Loucy (cell line): ENCODE measurements at regions not wholly inside any gene's neighbourhood (a gene's known extent, or its start where the extent isn't known, plus 50 kb on each side); places are given as distances from the start of the nearest gene placed in this dataset.

Experiments used
- H2AFZ ChIP-seq: fragments of 200-600 bp; sonication (generic); 2 replicates; pipeline ENCODE4 v1.6.0; 2016; ENCODE audit warnings: antibody characterized with exemption, mild to moderate bottlenecking, low read length, moderate library complexity
- H3F3A ChIP-seq: fragments of 200-600 bp; 2 replicates; pipeline ENCODE4 v1.6.0; 2016; ENCODE audit warnings: antibody characterized with exemption, low read depth, mild to moderate bottlenecking
- H3K27me3 ChIP-seq: fragments of 200-600 bp; sonication (generic); 2 replicates; pipeline ENCODE4 v1.6.1; 2014; ENCODE audit warnings: low read length, mild to moderate bottlenecking; ENCODE audit not compliant: insufficient read depth, poor library complexity, severe bottlenecking
- H3K36me3 ChIP-seq: fragments of 200-600 bp; sonication (generic); 2 replicates; pipeline ENCODE4 v1.6.1; 2016; ENCODE audit warnings: low read length; ENCODE audit not compliant: insufficient read depth
- H3K4me1 ChIP-seq: fragments of 200-600 bp; sonication (generic); 2 replicates; pipeline ENCODE4 v1.5.1; 2014; ENCODE audit warnings: low read length, mild to moderate bottlenecking; ENCODE audit not compliant: insufficient read depth, poor library complexity, severe bottlenecking
- H3K4me2 ChIP-seq: fragments of 200-600 bp; sonication (generic); 2 replicates; pipeline ENCODE4 v1.6.0; 2014; ENCODE audit warnings: antibody characterized with exemption, low read length, low read depth, mild to moderate bottlenecking; ENCODE audit not compliant: poor library complexity, severe bottlenecking
- H3K4me3 ChIP-seq: fragments of 200-600 bp; sonication (generic); 2 replicates; pipeline ENCODE4 v1.5.1; 2014; ENCODE audit warnings: low read length, mild to moderate bottlenecking, mixed read lengths; ENCODE audit not compliant: poor library complexity, severe bottlenecking
- H3K79me2 ChIP-seq: fragments of 200-600 bp; sonication (generic); 2 replicates; pipeline ENCODE4 v1.6.1; 2014; ENCODE audit warnings: low read length; ENCODE audit not compliant: insufficient read depth
- H3K9ac ChIP-seq: fragments of 200-600 bp; sonication (generic); 2 replicates; pipeline ENCODE4 v1.6.0; 2014; ENCODE audit warnings: mild to moderate bottlenecking, low read depth, low read length, moderate library complexity; ENCODE audit not compliant: poor library complexity, severe bottlenecking
- H3K9me2 ChIP-seq: fragments of 200-600 bp; sonication (generic); replicated peaks from 2 replicates; pipeline ENCODE4 v1.6.1; 2016; ENCODE audit warnings: low read depth, low read length, mixed read lengths
- H3K9me3 ChIP-seq: fragments of 200-600 bp; sonication (generic); 2 replicates; pipeline ENCODE4 v1.6.1; 2014; ENCODE audit warnings: mild to moderate bottlenecking, antibody characterized with exemption, low read length, low read depth; ENCODE audit not compliant: insufficient read depth
- H4K20me1 ChIP-seq: fragments of 200-600 bp; sonication (generic); 2 replicates; pipeline ENCODE4 v1.6.0; 2014; ENCODE audit warnings: antibody characterized with exemption, low read length, mild to moderate bottlenecking; ENCODE audit not compliant: insufficient read depth, poor library complexity, severe bottlenecking
- CTCF ChIP-seq: fragments of 200-600 bp; sonication (generic); conservative IDR thresholded peaks from 2 replicates; pipeline ENCODE4 v1.5.1; 2014; ENCODE audit warnings: mild to moderate bottlenecking, antibody characterized with exemption, low read length
- EZH2phosphoT487 ChIP-seq: fragments of 200-600 bp; IDR thresholded peaks from 2 replicates; pipeline ENCODE4 v1.6.1; 2018; ENCODE audit warnings: antibody characterized with exemption, mild to moderate bottlenecking, moderate library complexity, borderline replicate concordance

GRCh38 chr11:101306721-101307120 is 177.1 kb upstream of the PGR start:
- no peaks in the 10 kb centered on the region for H3F3A ChIP-seq
- H3K4me3 ChIP-seq = no peak overlapping the region
- no peaks in the 10 kb centered on the region for H3K4me1 ChIP-seq
- H4K20me1 ChIP-seq = no peaks in the 10 kb centered on the region
- H3K36me3 ChIP-seq = no peaks in the 10 kb centered on the region
- H3K27me3 ChIP-seq = no peaks in the 10 kb centered on the region
- H3K9ac ChIP-seq = no peak overlapping the region
- no peak overlapping the region for H2AFZ ChIP-seq
- H3K9me3 ChIP-seq = no peaks in the 10 kb centered on the region
- TF ChIP-seq EZH2phosphoT487 (no peak), CTCF (no peak)
- no peaks in the 10 kb centered on the region for H3K79me2 ChIP-seq
- no peak overlapping the region for H3K4me2 ChIP-seq
- no peaks in the 10 kb centered on the region for H3K9me2 ChIP-seq

GRCh38 chr11:101305496-101305895 is 175.9 kb upstream of the PGR start:
- no peak overlapping the region for H3K4me3 ChIP-seq
- H3K27me3 ChIP-seq = no peaks in the 10 kb centered on the region
- no peak overlapping the region for H3K9ac ChIP-seq
- H3K79me2 ChIP-seq = no peaks in the 10 kb centered on the region
- H4K20me1 ChIP-seq = no peaks in the 10 kb centered on the region
- H3K4me1 ChIP-seq = no peaks in the 10 kb centered on the region
- no peak overlapping the region for H2AFZ ChIP-seq
- H3K9me3 ChIP-seq = no peaks in the 10 kb centered on the region
- H3K4me2 ChIP-seq = no peak overlapping the region
- H3K9me2 ChIP-seq = no peaks in the 10 kb centered on the region
- TF ChIP-seq CTCF = no peak
- TF ChIP-seq EZH2phosphoT487 = no peak
- H3K36me3 ChIP-seq = no peaks in the 10 kb centered on the region
- no peaks in the 10 kb centered on the region for H3F3A ChIP-seq

GRCh38 chr11:101299210-101299609 is 169.6 kb upstream of the PGR start:
- Histone ChIP-seq H3K9ac (no peak overlapping the region), H3F3A (no peaks in the 10 kb centered on the region), H4K20me1 (no peaks in the 10 kb centered on the region), H3K9me3 (no peaks in the 10 kb centered on the region), H2AFZ (no peak overlapping the region), H3K4me1 (no peaks in the 10 kb centered on the region), H3K27me3 (no peaks in the 10 kb centered on the region), H3K36me3 (no peaks in the 10 kb centered on the region), H3K79me2 (no peaks in the 10 kb centered on the region), H3K9me2 (no peaks in the 10 kb centered on the region), H3K4me2 (no peak overlapping the region), H3K4me3 (no peak overlapping the region)
- TF ChIP-seq CTCF = no peak
- TF ChIP-seq EZH2phosphoT487 = no peak
